NCI-H748 (cell line): ENCODE measurements at regions not wholly inside any gene's neighbourhood (a gene's known extent, or its start where the extent isn't known, plus 50 kb on each side); places are given as distances from the start of the nearest gene placed in this dataset.
A peak's percentile ranks its signal among the peaks of the same experiment; 100 is the strongest.

Experiments used
- DNase-seq: peaks from one replicate; lab custom pipeline; 2025; ENCODE audit not compliant: unreplicated experiment; lab: John Stamatoyannopoulos, UW

GRCh38 chr12:124459852-124460645, 107.4 kb downstream of the NCOR2 start:
- no peak for DNase-seq

DNA sequence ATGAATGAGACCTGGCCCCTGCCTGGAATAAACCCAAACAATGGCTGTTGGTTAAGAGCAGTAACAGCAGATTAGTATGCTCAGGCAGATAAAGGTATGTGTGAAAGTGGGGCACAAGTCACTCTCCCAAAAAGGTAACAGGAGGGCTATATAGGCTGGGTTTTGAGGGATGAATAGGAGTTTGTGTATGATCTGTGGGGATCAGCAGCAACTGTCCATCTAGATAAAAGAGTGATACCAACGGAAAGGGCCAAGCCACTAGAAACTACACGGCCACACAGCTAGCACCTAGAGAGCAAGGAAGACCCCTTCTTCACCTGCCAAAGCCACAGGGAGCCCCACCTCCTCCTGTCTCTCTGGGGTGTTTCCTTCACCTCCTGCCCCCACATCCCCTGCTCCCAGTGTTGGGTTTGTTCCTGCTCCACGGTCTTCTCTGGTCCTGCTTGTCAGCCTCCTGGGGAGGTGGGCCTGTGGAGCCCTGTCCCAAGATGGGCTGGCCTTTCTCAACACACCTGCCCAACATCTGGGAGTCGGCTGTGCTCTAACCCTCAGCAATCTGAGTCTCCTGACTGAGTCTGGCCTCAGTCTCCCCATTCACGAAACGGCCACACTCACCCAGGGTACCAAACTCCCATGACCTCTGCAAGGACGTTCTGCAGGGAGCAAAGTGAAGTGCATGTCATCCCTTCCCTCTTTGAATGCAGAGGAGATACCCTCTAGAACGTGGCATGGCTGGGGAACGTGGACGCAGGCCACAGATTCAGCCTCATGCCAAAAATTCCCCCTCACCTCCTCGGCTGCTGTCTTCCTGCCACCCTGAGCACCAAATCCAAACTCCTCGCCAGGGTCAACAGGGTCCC, 108.2 kb downstream of the NCOR2 start:
- no peak for DNase-seq

DNA sequence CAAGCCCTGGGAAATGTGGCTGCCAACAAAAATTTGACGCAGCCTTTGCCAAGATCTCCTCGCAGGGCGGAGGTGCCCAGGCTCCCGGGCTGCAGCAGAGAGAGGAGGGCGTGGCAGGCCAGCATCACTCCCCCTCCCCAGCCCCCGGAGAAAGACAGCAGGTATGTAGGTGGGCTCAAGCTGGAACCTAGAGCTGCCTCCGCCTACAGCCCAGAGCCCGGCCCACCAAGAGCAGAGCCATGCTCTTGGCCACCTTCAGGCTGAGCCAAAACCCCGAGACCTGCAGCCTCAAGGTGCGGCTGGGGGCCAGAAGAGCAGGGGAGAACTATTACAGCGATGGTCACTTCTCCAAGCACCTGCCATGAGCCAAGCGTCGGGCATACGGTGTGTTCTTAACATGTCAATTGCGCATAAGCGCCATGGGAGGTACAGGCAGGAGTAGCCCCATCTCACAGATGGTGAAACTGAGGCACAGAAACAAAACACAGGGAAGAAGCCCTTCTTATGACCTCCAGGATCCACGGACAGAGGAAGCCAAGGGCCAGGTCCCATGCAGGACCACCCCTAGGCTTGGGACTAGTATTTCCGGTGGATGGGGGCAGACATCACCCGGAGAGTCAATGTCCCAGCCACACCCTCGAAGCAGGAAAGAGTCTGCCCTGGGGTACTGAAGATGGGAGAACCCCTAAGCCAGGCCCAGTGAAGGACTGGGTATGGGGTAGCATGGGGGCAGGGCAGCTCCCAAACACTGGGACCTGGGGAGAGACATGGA, 109.0 kb downstream of the NCOR2 start:
- DNase-seq = no peak

- no peak for DNase-seq
These were observed 109.9 kb downstream of the NCOR2 start for GRCh38 chr12:124457287-124458219.

DNA sequence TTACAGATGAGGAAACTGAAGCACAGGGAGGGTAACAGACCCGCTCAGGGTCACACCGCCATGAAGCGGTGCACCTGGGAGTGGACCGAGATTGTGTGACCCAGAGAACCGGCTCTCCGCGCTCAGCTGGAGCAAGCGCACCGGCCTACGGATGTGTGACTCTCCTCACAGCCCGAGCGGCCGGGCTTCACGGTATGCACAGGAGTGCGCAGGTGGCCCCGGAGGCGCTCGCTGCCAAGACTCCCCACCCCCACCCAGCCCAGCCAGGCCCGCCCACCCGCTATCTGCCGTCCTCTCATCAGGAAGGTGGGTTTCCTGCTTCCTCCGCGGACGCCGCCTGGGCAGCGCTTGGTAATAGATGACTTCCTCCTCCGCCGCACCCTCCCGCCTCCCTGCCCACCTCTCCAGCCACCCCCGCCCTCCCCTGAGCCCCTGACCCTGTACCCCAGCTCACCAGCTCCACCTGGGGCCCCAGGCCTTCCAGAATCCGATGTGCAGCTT, 110.7 kb downstream of the NCOR2 start:
- no peak for DNase-seq

DNA sequence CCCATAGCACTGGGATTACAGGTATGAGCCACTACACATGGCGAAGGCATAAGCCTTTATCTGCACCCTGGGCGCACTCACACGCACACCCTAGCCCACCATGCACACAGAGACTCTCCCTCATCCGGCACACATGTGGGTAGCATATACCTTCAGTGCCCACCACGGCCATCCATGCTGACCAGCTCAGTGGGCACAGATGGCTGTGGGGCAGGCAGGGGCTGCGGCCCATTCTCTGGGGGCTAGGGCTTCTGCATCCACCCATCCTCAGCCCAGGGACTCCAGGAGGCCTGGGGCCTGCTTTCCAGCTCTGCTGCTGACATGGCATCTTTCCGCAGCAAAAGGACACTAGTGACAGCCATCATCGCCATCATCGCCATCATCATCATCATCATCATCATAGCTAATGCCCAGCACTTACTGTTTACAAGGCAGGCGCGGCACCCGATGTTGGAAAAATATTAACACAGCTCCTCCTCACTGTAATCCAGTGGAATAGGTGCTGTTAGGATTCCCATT, 111.2 kb downstream of the NCOR2 start:
- no peak for DNase-seq

DNA sequence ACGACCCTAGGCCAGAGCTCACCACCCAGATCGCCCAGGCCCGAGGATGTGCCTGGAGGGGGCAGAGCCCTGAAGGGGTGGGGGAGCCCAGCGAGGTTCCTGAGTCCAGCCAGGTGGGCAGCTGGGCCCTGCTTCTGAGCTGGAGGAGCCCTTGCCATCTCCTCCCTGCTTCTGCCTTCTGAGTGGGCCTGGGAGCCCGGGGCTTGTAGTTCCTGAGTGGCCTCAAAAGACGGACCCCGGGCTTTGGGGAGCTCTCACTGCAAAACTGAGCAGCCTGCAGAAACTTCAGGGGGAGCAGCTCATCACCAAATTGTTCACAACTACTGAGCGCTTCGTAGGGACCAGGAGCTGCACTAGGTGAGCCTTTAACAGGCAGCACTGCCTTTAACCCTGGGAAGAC, 112.1 kb downstream of the NCOR2 start:
- no peak for DNase-seq

- DNase-seq = peak; percentile 49
These were observed 112.7 kb downstream of the NCOR2 start for GRCh38 chr12:124454735-124455134.

DNA sequence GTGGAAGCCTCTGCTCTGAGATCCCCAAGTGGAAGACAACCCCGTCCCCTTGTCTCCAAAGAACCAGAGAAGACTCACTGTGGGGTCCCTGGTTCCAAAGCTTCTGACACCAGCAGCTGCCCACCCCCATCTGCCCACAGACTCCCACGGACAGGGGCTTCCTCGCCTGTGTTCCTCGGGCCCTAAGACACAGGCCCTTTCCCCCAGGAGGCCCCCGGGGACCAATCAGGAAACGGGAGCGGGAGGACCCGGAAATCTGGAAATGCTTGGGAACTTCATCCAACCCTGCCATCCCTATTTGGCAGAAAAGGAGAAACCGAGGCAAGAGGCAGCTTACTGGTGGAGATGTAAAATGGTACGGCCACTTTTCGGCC, 113.1 kb downstream of the NCOR2 start:
- DNase-seq = no peak

DNA sequence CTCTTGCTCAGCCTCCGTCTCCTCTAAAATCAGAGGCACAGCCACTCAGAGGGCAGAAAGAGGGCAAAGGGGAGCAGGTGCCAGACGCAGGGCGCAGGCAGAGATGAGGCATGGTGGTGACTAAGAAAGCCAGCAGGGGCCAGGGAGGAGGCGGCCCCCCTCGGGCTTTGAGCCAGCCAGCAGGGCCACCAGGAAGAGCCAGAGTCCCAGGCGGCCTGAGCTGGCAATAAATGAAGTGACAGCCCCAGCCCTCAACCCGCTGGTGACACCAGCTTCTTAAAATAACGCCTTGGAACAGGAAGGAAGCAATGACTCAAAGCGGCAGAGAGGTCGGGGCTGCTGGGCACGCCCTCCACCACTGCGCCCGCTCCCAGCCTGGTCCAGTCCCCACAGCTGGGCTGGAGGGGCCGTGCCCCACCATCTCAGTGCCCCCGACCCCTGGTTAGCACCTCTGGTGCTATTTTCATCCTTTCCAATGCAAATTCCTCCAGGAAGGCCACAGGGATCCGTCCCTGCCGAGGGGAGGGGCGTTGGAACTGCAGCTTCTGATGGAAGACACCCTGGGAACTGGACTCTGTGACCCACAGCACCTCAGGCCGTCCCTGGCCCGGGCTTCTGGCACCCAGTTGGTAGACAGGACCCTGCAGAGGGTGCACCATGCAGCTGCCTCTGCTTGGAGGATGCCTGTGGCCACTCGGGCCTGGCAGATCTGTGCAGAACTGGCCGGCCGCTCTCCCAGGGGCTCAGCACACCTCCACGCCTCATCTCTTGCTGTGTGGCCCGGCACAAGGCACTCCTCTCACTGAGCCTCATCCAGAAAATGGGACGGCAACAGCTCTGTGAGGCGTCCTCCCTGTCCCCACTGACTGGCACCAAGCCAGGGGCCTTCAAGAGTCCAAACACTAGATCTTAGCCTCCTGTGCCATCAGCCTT, 113.7 kb downstream of the NCOR2 start:
- DNase-seq = no peak

DNA sequence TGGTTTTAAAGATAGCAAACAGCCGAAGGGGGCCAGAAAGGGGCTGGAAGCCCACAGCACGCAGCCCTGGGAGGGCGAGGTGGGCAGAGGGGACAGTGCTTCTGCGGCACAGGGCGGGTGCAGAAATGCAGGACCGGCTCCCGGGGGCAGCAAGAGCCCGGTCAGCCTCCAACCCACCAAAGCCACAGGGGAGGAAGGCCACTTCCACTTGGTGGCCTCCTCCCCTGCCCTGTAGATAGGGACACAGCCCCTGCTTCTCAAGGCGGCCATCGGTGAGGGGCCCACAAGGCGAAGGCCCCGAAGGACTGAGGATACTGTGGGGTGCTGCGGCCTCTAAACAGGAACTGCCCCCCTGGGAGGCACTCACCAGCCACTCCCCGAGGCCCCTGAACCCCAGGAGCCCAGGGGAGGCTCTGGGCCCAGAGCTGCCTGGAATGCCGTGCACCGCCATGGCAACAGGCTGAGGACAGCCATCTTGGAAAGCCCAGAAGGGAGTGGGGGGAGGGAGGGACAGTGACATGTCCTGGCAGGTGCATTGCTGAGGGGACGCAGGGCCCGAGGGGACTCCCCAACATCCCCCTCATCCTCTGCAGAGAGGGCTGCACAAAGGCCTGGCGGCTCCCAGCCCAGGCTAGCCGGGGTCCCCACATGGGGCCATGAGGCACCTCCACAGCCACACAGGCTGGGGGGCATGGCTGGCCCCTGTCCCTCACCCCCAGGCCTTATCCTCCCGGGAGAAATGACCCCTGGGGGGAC, 114.7 kb downstream of the NCOR2 start:
- DNase-seq = no peak

DNA sequence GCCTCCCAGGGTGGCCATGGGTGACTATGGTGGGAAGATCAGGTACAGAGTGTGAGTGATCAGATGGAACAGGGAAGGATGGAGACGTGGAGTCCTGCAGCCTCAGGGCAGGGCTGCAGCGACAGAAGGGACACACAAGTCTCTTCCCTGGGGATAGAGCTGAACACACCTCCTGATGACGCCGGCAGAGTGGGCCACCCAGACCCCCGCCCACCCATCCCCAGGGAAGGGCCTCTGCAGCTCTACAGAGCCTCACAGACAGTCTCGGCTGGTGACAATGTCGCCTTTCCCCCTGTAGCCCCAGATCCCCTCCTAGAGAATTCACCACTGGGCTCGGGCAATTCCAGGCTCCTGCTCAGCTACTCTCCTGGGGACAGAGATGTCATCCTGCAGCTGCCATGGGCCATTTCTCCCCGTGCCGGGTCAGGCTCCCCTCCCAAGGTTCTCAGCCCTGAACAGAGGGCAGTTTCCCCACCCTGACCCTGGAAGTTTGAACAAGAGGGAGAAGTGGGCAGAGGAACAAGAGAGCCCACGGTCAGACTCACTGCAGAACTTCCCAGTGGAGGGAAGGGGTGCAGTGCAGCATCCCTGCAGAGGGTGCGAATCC, 115.7 kb downstream of the NCOR2 start:
- no peak for DNase-seq

DNA sequence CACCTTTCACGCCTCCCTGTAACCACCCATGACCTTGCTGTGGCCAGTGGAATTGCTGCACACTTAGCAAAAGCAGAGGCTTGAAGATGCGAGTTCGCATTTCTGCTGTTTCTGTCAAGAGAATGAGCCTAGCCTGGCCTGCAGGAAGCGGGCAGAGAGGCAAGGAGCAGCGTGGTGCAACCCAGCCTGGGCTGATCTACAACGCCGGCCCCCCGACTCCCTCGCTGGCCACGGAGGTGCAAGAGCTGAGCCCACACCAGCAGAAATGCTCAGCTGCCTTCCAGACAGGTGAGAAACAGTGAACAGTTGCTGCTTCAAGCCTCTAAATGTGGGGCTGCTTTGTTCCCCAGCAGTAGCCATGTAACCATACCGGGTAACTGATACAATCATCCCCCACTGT, 116.4 kb downstream of the NCOR2 start:
- no peak for DNase-seq

- DNase-seq = no peak
These were observed 117.0 kb downstream of the NCOR2 start for GRCh38 chr12:124450376-124450750.

DNA sequence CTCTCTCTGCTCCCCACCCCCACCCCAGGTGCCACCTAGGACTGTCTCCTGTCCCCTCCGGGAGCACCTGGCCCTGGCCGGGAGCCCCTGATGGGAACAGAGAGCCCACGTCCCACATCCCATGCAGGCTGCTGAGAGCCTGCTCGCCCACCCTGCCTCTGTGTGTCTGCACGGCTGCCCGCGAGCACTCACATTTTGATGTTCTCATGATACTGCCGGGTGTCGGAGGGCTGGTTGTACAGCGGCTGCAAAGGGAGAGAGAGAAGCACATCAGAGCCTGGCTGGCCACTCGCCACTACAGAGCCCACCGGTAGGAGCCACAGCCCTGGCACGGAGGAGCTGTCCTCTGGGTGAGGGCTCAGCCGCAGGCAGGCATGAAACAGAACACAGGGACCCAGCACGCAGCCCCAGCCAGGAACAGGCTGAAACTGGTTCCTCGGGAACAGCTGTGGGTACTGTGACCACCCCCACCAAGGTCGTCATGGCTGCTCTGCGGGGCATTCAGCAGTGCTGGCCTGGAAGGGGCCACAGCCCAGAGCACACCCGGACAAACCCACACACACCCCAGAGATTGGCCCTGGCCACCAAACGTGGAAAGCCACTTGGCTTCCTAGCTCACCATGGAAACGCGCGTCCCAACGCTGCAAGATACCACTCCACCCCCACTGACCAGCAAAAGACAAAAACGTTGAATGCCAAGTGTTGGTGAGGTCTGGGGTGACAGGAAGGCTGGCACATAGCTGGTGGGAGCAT, 117.6 kb downstream of the NCOR2 start:
- DNase-seq = no peak

- no peak for DNase-seq
These were observed 118.3 kb downstream of the NCOR2 start for GRCh38 chr12:124448955-124449622.
